H7 (cell line): ENCODE measurements at regions not wholly inside any gene's neighbourhood (a gene's known extent, or its start where the extent isn't known, plus 50 kb on each side); places are given as distances from the start of the nearest gene placed in this dataset.
"Not testable (repeated sequence)": the region's sequence is repeated elsewhere in the genome, so short reads cannot be mapped to it uniquely, and the experiment has no call there.

Source experiments
- DNase-seq: peaks from one replicate; pipeline ENCODE4 v3.0.0; 2012
- H3K27me3 ChIP-seq: 2 replicates; pipeline ENCODE4 v1.6.0; 2011; ENCODE audit warnings: mild to moderate bottlenecking, low read length; ENCODE audit not compliant: control insufficient read depth, insufficient read depth
- H3K36me3 ChIP-seq: replicated peaks from 2 replicates; pipeline ENCODE4 v1.5.1; 2011; ENCODE audit warnings: low read length; ENCODE audit not compliant: control insufficient read depth, insufficient read depth
- H3K4me3 ChIP-seq: 2 replicates; pipeline ENCODE4 v1.5.1; 2011; ENCODE audit warnings: low read depth, mild to moderate bottlenecking, control low read depth, low read length, moderate library complexity; ENCODE audit not compliant: insufficient read depth

- no peaks in the 10 kb centered on the region for H3K27me3 ChIP-seq
- H3K36me3 ChIP-seq = no peaks in the 10 kb centered on the region
- H3K4me3 ChIP-seq = no peak overlapping the region
- DNase-seq = no peak
Observed at GRCh38 chr15:29528276-29528675, 258.7 kb upstream of the NSMCE3 start.

GRCh38 chr15:29526802-29527201, 257.2 kb upstream of the NSMCE3 start:
- Histone ChIP-seq H3K36me3 (no peaks in the 10 kb centered on the region), H3K4me3 (no peak overlapping the region), H3K27me3 (no peaks in the 10 kb centered on the region)
- no peak for DNase-seq

GRCh38 chr15:29522373-29523276, 253.0 kb upstream of the NSMCE3 start:
- H3K27me3 ChIP-seq = no peaks in the 10 kb centered on the region
- no peaks in the 10 kb centered on the region for H3K36me3 ChIP-seq
- H3K4me3 ChIP-seq = no peak overlapping the region
- DNase-seq = no peak

- Histone ChIP-seq H3K4me3 (no peak overlapping the region), H3K36me3 (no peaks in the 10 kb centered on the region), H3K27me3 (no peaks in the 10 kb centered on the region)
- no peak for DNase-seq
Observed at GRCh38 chr15:29518442-29518841, 248.8 kb upstream of the NSMCE3 start.

- no peaks in the 10 kb centered on the region for H3K27me3 ChIP-seq
- H3K36me3 ChIP-seq = no peaks in the 10 kb centered on the region
- no peak for DNase-seq
- no peak overlapping the region for H3K4me3 ChIP-seq
Observed at GRCh38 chr15:29517829-29518228, 248.2 kb upstream of the NSMCE3 start.

- Histone ChIP-seq H3K4me3 (no peak overlapping the region), H3K27me3 (no peaks in the 10 kb centered on the region), H3K36me3 (no peaks in the 10 kb centered on the region)
- no peak for DNase-seq
Observed at GRCh38 chr15:29516929-29517328, 247.3 kb upstream of the NSMCE3 start.

GRCh38 chr15:29514926-29515325, 245.3 kb upstream of the NSMCE3 start:
- H3K36me3 ChIP-seq = no peaks in the 10 kb centered on the region
- DNase-seq = no peak
- no peaks in the 10 kb centered on the region for H3K27me3 ChIP-seq
- H3K4me3 ChIP-seq = no peak overlapping the region

- DNase-seq = no peak
- H3K4me3 ChIP-seq = no peak overlapping the region
- no peaks in the 10 kb centered on the region for H3K27me3 ChIP-seq
- H3K36me3 ChIP-seq = no peaks in the 10 kb centered on the region
Observed at GRCh38 chr15:29511663-29512062, 242.0 kb upstream of the NSMCE3 start.

- not testable (repeated sequence) for H3K27me3 ChIP-seq, H3K36me3 ChIP-seq, H3K4me3 ChIP-seq, DNase-seq
Observed at GRCh38 chr15:29505535-29505934, 235.9 kb upstream of the NSMCE3 start.

- Histone ChIP-seq H3K27me3 (no peaks in the 10 kb centered on the region), H3K4me3 (no peak overlapping the region), H3K36me3 (no peaks in the 10 kb centered on the region)
- DNase-seq = no peak
Observed at GRCh38 chr15:29490747-29491471, 221.3 kb upstream of the NSMCE3 start.

- Histone ChIP-seq H3K36me3 (no peaks in the 10 kb centered on the region), H3K27me3 (no peaks in the 10 kb centered on the region), H3K4me3 (no peak overlapping the region)
- no peak for DNase-seq
Observed at GRCh38 chr15:29480949-29481348, 211.3 kb upstream of the NSMCE3 start.

- Histone ChIP-seq H3K36me3 (no peaks in the 10 kb centered on the region), H3K4me3 (no peak overlapping the region), H3K27me3 (no peaks in the 10 kb centered on the region)
- DNase-seq = no peak
Observed at GRCh38 chr15:29480278-29480677, 210.7 kb upstream of the NSMCE3 start.

- Histone ChIP-seq H3K27me3 (no peaks in the 10 kb centered on the region), H3K36me3 (no peaks in the 10 kb centered on the region), H3K4me3 (no peak overlapping the region)
- no peak for DNase-seq
Observed at GRCh38 chr15:29477256-29477655, 207.6 kb upstream of the NSMCE3 start.

- no peaks in the 10 kb centered on the region for H3K27me3 ChIP-seq
- H3K36me3 ChIP-seq = no peaks in the 10 kb centered on the region
- H3K4me3 ChIP-seq = no peak overlapping the region
- DNase-seq = no peak
Observed at GRCh38 chr15:29476503-29477080, 207.0 kb upstream of the NSMCE3 start.

GRCh38 chr15:29475096-29475495, 205.5 kb upstream of the NSMCE3 start:
- no peaks in the 10 kb centered on the region for H3K27me3 ChIP-seq
- no peak overlapping the region for H3K4me3 ChIP-seq
- H3K36me3 ChIP-seq = no peaks in the 10 kb centered on the region
- DNase-seq = no peak
